Caco-2 (cell line): ENCODE measurements at regions not wholly inside any gene's neighbourhood (a gene's known extent, or its start where the extent isn't known, plus 50 kb on each side); places are given as distances from the start of the nearest gene placed in this dataset.

ENCODE experiments used
- BruUV-seq: library from RNA; stranded (reverse); fragments of 400-500 nt; replicated peaks from 2 replicates; lab custom pipeline; 2021; lab: Mats Ljungman, UMichigan
- CTCF ChIA-PET: fragments of 300-600 bp; sonication (Branson Sonifier 250); formaldehyde crosslinking; loops from one replicate; lab custom pipeline; 2022; ENCODE audit warnings: antibody characterized with exemption; lab: Charles Lee
- POLR2A ChIA-PET: fragments of 300-600 bp; sonication (Branson Sonifier 250); formaldehyde crosslinking; loops from one replicate; lab custom pipeline; 2022; ENCODE audit warnings: antibody characterized with exemption; lab: Charles Lee
- DNase-seq, 2 experiments: peaks; one replicate each; pipeline versions ENCODE4 v3.0.0 to v3.0.0-alpha.2; 2020 to 2022
- H3K27me3 ChIP-seq: replicated peaks from 2 replicates; pipeline ENCODE4 v1.6.0; 2011; ENCODE audit warnings: low read length; ENCODE audit not compliant: control insufficient read depth, insufficient read depth
- H3K36me3 ChIP-seq: 2 replicates; pipeline ENCODE4 v1.5.1; 2011; ENCODE audit warnings: low read length; ENCODE audit not compliant: control insufficient read depth, insufficient read depth
- H3K4me1 ChIP-seq: fragments of 250-450 bp; sonication (Bioruptor Pico); 2 replicates; pipeline ENCODE4 v1.5.1; 2020; ENCODE audit warnings: mild to moderate bottlenecking
- H3K4me3 ChIP-seq: 2 replicates; pipeline ENCODE4 v1.5.1; 2011; ENCODE audit warnings: low read depth, mild to moderate bottlenecking, control low read depth, low read length
- H3K9me3 ChIP-seq: fragments of 250-450 bp; sonication (Bioruptor Pico); 2 replicates; pipeline ENCODE4 v1.5.1; 2020; ENCODE audit warnings: mild to moderate bottlenecking, moderate library complexity
- H3K27ac Mint-ChIP-seq: one replicate; pipeline ENCODE4 v1.8.0; 2022; ENCODE audit warnings: mixed read lengths; ENCODE audit not compliant: unreplicated experiment
- H3K27me3 Mint-ChIP-seq: one replicate; pipeline ENCODE4 v1.8.0; 2022; ENCODE audit warnings: mixed read lengths; ENCODE audit not compliant: insufficient read depth, unreplicated experiment
- H3K36me3 Mint-ChIP-seq: one replicate; pipeline ENCODE4 v1.8.0; 2022; ENCODE audit warnings: mild to moderate bottlenecking, mixed read lengths; ENCODE audit not compliant: insufficient read depth, unreplicated experiment
- H3K4me1 Mint-ChIP-seq: one replicate; pipeline ENCODE4 v1.8.0; 2022; ENCODE audit warnings: low read depth, mixed read lengths; ENCODE audit not compliant: unreplicated experiment
- H3K4me3 Mint-ChIP-seq: one replicate; pipeline ENCODE4 v1.8.0; 2022; ENCODE audit warnings: mild to moderate bottlenecking, moderate library complexity, mixed read lengths; ENCODE audit not compliant: unreplicated experiment
- H3K9me3 Mint-ChIP-seq: one replicate; pipeline ENCODE4 v1.8.0; 2022; ENCODE audit warnings: mixed read lengths; ENCODE audit not compliant: unreplicated experiment
- intact Hi-C: fragments of 100-400 bp; cut with micrococcal nuclease; formaldehyde crosslinking; loops from one replicate; pipeline ENCODE4 v1.10.0; 2022; ENCODE audit not compliant: unreplicated experiment
- TF ChIP-seq, protein P1 (sequence below), 2 experiments: fragments of 200-600 bp in 1 of 2; IDR thresholded peaks; 1 replicate in 1 of 2; 2 replicates in 1 of 2; pipeline versions ENCODE4 v1.5.1 to v1.8.0; 2011 to 2022; ENCODE audit warnings: antibody characterized with exemption in 1 of 2, control low read depth in 1 of 2, inconsistent platforms in 1 of 2, low read depth in 1 of 2, low read length in 1 of 2, mild to moderate bottlenecking in 1 of 2, moderate library complexity in 1 of 2; ENCODE audit not compliant: insufficient read depth in 1 of 2, severe bottlenecking in 1 of 2, unreplicated experiment in 1 of 2

DNA sequence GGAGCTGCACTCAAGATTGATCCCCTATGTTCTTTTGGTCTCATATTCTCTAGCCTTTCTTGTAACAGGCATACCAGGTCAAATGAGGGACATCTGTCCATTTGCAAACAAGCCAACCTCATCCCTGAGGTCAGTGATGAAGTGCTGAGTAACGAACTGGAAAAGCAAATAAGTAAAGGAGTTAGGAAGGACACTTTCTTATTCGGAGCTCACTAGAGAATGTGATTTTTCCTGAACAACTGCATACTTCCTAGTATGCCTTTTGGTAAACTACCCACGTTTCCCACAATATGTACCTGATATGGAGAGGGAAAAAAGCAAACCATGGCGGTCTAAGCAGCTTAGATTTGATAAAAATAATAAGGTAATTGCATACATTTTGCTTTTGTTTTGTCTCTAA lies 91.0 kb upstream of the MYCBP2 start:
- Histone ChIP-seq H3K36me3 (no peaks in the 10 kb centered on the region), H3K9me3 (no peaks in the 10 kb centered on the region), H3K4me1 (peaks cover 9% of the 10 kb centered on the region), H3K27me3 (no peaks in the 10 kb centered on the region), H3K4me3 (no peak overlapping the region)
- POLR2A ChIA-PET = no interaction called here
- DNase-seq = no peak
- Mint-ChIP-seq H3K4me3 (no peak overlapping the region), H3K27me3 (no peaks in the 10 kb centered on the region), H3K4me1 (peaks cover 6% of the 10 kb centered on the region), H3K9me3 (no peaks in the 10 kb centered on the region), H3K27ac (no peak overlapping the region), H3K36me3 (no peaks in the 10 kb centered on the region)
- BruUV-seq = no TSS peak
- intact Hi-C loops = no loop called here
- TF ChIP-seq, protein P1, sequence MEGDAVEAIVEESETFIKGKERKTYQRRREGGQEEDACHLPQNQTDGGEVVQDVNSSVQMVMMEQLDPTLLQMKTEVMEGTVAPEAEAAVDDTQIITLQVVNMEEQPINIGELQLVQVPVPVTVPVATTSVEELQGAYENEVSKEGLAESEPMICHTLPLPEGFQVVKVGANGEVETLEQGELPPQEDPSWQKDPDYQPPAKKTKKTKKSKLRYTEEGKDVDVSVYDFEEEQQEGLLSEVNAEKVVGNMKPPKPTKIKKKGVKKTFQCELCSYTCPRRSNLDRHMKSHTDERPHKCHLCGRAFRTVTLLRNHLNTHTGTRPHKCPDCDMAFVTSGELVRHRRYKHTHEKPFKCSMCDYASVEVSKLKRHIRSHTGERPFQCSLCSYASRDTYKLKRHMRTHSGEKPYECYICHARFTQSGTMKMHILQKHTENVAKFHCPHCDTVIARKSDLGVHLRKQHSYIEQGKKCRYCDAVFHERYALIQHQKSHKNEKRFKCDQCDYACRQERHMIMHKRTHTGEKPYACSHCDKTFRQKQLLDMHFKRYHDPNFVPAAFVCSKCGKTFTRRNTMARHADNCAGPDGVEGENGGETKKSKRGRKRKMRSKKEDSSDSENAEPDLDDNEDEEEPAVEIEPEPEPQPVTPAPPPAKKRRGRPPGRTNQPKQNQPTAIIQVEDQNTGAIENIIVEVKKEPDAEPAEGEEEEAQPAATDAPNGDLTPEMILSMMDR (IDR thresholded peaks at IDR 0.05; ENCODE audit: insufficient read depth in 1 of 2, low read depth in 1 of 2, low read length in 1 of 2, severe bottlenecking in 1 of 2, unreplicated experiment in 1 of 2) = no peak
- CTCF ChIA-PET = interaction anchor here (0.5 kb wide), 1 partner anchor 448 kb away, joined by 8 read pairs; no protein-coding TSS in a partner anchor

DNA sequence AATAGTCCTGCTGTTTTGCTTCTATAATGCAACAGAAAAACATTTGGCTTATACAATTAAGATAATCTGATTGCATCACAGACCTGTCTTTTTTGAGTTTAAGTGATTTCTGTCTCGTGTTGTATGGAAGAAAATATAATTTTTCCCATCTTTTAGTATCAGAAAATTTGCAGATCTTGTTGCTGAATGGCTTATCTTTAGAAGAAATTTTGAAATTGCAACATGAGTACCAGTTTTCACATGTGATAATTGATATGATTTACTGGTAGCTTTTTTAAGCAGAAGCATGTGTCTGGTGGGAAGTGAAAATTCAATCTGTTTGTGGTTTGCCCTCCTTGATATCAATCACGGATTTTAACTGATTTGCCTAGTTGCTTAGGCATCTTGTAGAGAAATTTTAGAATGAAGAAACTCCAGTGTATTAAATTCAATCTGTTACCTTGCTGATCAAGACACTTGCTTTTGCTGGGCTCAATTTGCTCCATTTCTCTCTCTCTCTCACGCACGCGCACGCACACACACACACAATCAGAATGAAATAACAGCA lies 89.8 kb upstream of the MYCBP2 start:
- Mint-ChIP-seq H3K27me3 (no peaks in the 10 kb centered on the region), H3K4me3 (no peak overlapping the region)
- POLR2A ChIA-PET = no interaction called here

DNA sequence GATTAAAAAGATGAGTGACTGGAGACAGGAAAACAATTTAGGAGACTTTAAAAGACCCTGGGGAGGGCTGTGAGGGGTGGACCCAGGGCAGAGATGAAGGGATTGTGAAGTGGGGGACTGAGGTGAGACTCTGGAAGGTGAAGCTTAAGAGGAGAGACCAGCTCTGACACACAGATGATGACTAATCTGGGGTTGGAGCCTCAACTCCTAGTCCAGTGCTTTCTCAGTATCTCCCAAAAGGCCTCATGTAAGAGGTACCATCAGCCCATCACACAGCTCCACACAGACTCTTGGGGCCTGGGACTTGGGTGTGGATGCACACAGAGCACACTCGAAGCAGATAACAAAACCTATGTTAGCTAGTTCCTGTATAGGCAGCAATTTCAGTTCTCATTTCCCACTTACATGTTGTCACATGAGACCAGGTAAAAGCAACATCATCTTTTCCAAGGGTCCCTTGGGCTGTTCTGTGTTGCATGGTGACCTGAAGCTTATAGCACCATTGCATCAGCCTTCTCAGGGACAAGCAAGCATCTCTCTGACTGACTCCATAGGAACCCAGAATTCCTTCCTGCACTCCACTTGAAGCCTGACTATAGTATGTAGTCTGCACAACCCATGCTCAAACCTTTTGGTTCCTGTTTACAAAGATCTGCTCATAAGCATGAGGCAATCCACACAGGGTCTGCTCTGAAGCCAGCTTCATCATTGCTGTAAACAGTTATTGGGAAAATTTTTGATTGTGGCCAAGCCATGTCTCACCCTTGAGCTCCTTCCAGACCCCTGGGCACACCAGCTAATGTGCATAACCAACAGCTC lies 88.6 kb upstream of the MYCBP2 start:
- TF ChIP-seq, protein P1 (IDR thresholded peaks at IDR 0.05; ENCODE audit: insufficient read depth in 1 of 2, low read depth in 1 of 2, low read length in 1 of 2, severe bottlenecking in 1 of 2, unreplicated experiment in 1 of 2) = no peak
- intact Hi-C loops = no loop called here
- Mint-ChIP-seq H3K27me3 (no peaks in the 10 kb centered on the region), H3K9me3 (no peaks in the 10 kb centered on the region), H3K4me1 (no peaks in the 10 kb centered on the region), H3K27ac (no peak overlapping the region), H3K36me3 (no peaks in the 10 kb centered on the region), H3K4me3 (no peak overlapping the region)
- ChIA-PET POLR2A (no interaction called here), CTCF (no interaction called here)
- DNase-seq = no peak
- Histone ChIP-seq H3K4me1 (no peaks in the 10 kb centered on the region), H3K27me3 (no peaks in the 10 kb centered on the region), H3K9me3 (no peaks in the 10 kb centered on the region), H3K4me3 (no peak overlapping the region), H3K36me3 (no peaks in the 10 kb centered on the region)
- BruUV-seq = no TSS peak

More for the DNA sequence above, 89.8 kb upstream of the MYCBP2 start:
- Histone ChIP-seq H3K27me3 (no peaks in the 10 kb centered on the region), H3K36me3 (no peaks in the 10 kb centered on the region), H3K4me3 (no peak overlapping the region), H3K4me1 (no peaks in the 10 kb centered on the region), H3K9me3 (no peaks in the 10 kb centered on the region)
- DNase-seq = no peak
- Mint-ChIP-seq H3K36me3 (no peaks in the 10 kb centered on the region), H3K4me1 (no peaks in the 10 kb centered on the region), H3K9me3 (no peaks in the 10 kb centered on the region), H3K27ac (no peak overlapping the region)
- CTCF ChIA-PET = no interaction called here
- no TSS peak for BruUV-seq
- TF ChIP-seq, protein P1 (IDR thresholded peaks at IDR 0.05; ENCODE audit: insufficient read depth in 1 of 2, low read depth in 1 of 2, low read length in 1 of 2, severe bottlenecking in 1 of 2, unreplicated experiment in 1 of 2) = no peak
- intact Hi-C loops = no loop called here
